HUDEP-2 (cell line): ENCODE measurements at regions not wholly inside any gene's neighbourhood (a gene's known extent, or its start where the extent isn't known, plus 50 kb on each side); places are given as distances from the start of the nearest gene placed in this dataset.
"Not testable (repeated sequence)": the region's sequence is repeated elsewhere in the genome, so short reads cannot be mapped to it uniquely, and the experiment has no call there.

Experiments
- DNase-seq, 76 experiments: peaks; one replicate each; lab custom pipeline; 2025; ENCODE audit not compliant: unreplicated experiment in 76 of 76; lab: John Stamatoyannopoulos, UW

DNA sequence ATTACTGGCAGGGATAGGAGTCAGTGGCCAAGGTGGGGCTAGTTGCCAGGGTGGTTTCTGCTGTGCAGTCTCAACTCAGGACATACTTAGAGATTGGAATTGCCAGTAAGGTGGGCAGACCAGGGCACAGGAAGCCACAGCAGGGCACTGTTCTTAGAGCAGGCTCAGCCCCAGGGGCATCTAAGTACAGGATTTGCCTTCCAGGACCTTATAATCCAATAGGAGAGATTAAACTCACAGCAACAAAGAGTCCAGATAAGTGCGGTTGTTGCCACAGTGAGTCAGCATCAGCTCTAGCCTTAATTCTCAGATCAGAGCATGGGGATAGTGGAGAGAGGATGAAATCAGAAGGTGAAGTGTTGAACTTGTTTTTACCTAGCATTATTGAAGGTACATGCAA lies 265.8 kb upstream of the TRPC7 start:
- DNase-seq, result peak in 3 of 76 experiments; percentile 0 to 31 (median 12)

DNA sequence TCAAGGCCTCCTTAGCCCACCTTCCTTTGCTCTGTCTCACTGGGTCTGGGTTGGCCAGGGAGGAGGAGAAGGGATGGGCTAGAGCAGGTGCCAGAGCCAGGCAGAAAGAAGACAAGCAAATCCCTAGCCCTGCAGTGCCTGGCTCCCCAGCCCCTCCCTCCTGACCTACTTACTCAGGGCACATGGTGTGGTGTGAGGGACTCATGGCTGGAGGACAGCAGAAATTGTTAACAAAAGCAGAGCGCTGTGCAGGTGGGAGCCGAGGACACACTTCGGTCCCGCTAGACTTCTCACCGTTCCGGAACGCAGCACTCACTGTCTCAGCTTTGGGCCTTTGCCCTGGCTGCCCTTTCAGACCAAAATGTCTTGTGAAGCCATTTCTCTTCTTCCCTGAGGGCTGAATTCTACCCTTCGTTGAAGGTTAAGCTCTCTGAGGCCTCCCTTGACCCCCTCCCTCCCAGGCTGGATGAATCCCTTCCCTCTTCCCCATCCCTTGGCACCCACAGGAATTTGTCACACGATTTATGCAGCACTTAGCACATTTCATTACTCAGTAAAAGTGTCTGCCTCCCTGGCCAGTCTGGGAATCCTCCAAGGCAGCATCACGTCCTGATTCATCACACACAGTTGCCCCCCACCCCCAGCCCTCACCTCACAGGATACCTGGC lies 263.9 kb upstream of the TRPC7 start:
- no peak for DNase-seq

- no peak for DNase-seq
Observed at GRCh38 chr5:136626531-136626930, 261.2 kb upstream of the TRPC7 start.

DNA sequence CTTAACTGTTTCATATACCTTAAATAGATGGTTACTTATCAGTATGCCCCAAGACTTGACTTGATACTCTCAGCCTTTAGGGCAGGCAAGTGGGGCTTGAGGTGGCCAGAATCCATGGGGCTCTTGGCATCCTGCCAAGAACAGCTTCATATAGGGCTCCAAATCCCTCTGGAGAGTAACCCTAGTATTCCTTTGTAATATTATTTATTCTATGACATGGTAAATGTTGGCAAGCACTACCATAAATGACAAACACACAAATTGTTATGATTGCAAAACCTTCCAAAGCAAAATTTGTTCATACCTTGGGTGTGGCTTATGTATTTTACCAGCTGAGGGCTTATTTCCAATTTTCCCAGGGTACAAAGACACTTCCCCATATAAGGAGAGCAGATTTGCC lies 257.4 kb upstream of the TRPC7 start:
- DNase-seq, result no peak

DNA sequence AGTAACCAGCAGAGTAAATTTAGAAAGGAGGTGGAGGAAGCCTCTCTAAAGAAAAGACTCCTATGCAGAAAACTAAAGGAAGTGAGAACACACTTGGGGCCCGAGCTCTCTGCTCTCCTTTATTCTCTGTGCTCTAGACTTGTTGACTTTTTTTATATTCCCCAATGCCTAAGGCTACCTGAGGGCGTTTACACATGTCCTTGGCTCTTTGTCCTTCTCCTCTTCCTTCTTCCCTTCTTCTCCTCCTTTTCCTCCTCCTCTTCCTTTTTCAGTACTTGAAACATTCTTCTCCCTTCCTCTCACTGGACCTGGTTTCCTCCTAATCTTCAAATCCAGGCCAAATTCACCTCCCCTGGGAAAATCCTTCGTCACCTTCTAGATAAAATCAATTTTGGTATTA lies 256.4 kb upstream of the TRPC7 start:
- DNase-seq, result no peak

- no peak for DNase-seq
Observed at GRCh38 chr5:136620621-136621020, 255.3 kb upstream of the TRPC7 start.

- peak in 28 of 76 experiments; percentile 2 to 68 (median 24) for DNase-seq
Observed at GRCh38 chr5:136620016-136620419, 254.7 kb upstream of the TRPC7 start.

DNA sequence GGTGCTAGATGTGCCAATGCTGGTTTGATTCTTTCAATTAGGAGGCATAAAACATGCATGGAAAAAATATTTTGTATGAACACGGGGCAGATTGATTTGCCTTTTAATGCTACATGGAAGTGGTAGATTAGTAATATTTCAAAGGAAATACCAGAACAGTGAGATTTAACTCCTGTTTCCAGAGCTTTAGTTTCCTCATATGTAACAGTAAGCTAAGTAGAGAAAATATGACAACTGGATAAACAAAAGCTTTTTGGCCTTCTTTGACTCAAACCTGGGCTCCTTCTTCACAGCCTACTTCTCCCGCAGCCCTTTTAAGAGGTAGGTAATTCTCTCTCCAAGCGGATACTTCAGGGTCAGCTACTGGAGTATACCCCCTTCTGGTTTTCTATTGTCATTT lies 254.2 kb upstream of the TRPC7 start:
- no peak for DNase-seq

GRCh38 chr5:136615251-136616119 lies 250.1 kb upstream of the TRPC7 start:
- DNase-seq, result no peak

GRCh38 chr5:136613230-136613629 lies 247.9 kb upstream of the TRPC7 start:
- no peak for DNase-seq

- no peak for DNase-seq
Observed at GRCh38 chr5:136605638-136606037, 240.3 kb upstream of the TRPC7 start.

DNA sequence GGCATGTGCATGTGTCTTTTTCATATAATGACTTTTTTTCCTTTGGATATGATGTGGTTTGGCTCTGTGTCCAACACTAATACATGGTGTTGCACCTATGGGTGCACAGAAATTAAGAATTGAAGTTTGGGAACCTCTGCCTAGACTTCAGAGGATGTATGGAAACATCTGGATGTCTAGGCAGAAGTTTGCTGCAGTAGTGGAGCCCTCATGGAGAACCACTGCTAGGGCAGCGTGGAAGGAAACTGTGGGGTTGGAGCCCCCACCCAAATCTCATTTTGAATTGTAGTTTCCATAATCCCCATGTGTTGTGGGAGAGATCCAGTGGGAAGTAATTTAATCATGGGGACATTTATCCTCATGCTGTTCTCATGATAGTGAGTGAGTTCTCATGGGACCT lies 235.0 kb upstream of the TRPC7 start:
- no peak for DNase-seq

- DNase-seq, result no peak
Observed at GRCh38 chr5:136598802-136599404, 233.6 kb upstream of the TRPC7 start.

DNA sequence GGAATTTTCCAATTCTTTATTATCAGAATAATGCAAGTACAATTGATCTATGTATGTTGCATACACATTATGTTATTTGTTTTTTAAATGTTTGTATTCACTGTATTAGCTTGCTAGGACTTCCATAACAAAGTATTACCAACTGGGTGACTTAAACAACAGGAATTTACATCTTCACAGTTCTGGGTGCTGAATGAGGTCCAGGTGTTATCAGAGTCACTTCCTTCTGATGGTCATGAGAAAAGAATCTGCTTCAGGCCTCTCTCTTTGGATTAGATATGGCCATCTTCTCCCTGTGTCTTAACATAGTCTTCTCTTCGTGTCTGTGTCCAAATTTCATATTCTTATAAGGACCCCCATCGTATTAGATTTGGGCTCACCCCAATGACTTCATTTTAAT lies 229.1 kb upstream of the TRPC7 start:
- DNase-seq, result no peak

DNA sequence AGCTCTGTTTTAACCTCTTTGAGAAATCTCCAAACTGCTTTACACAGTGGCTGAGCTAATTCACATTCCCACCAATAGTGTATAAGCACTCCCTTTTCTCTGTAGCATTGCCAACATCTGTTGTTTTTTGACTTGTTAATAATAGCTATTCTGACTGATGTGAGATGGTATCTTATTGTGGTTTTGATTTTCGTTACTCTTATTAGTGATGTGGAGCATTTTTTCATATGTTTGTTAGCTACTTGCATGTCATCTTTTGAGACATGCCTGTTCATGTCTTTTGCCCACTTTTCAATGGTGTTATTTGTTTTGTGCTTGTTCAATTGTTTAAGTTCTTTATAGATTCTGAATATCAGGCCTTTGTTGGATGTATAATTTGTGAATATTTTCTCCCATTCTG lies 225.2 kb upstream of the TRPC7 start:
- no peak for DNase-seq

- DNase-seq, result no peak
Observed at GRCh38 chr5:136586196-136586595, 220.9 kb upstream of the TRPC7 start.

GRCh38 chr5:136584474-136584873 lies 219.1 kb upstream of the TRPC7 start:
- DNase-seq, result peak in 2 of 76 experiments; percentile 3 to 42

DNA sequence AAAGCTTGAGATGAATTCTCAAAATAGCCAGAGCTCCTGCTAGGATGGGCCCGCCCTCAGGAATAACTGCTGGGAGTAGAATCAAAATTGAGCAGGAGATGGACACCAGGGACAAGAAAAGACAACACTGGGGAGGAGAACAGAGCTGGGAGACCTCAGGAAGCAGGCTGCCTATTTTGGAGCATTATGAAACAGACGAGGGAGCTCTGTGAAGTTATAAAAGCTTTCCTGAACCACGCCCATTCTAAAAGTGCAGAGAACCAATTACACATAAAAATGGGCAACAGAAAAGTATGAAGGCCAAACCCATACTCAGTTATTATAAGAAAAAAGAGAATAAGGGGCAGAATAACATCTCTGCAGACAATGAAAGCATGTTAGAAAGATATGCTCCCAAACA lies 213.9 kb upstream of the TRPC7 start:
- no peak for DNase-seq

GRCh38 chr5:136569875-136570274 lies 204.5 kb upstream of the TRPC7 start:
- not testable (repeated sequence) for DNase-seq

DNA sequence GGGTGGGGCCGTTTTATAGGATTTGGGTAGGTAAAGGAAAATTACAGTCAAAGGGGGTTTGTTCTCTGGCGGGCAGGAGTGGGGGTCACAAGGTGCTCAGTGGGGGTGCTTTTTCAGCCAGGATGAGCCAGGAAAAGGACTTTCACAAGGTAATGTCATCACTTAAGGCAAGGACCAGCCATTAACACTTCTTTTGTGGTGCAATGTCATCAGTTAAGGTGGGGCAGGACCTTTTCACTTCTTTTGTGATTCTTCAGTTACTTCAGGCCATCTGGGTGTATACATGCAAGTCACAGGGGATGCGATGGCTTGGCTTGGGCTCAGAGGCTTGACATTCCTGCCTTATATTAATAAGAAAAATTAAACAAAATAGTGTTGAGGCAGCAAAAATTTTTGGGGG lies 200.1 kb upstream of the TRPC7 start:
- DNase-seq, result not testable (repeated sequence)

- DNase-seq, result not testable (repeated sequence)
Observed at GRCh38 chr5:136565050-136565449, 199.7 kb upstream of the TRPC7 start.

GRCh38 chr5:136564431-136564830 lies 199.1 kb upstream of the TRPC7 start:
- DNase-seq, result not testable (repeated sequence)
